HUDEP-2 (cell line): ENCODE measurements at regions not wholly inside any gene's neighbourhood (a gene's known extent, or its start where the extent isn't known, plus 50 kb on each side); places are given as distances from the start of the nearest gene placed in this dataset.
"Not testable (repeated sequence)": the region's sequence is repeated elsewhere in the genome, so short reads cannot be mapped to it uniquely, and the experiment has no call there.

Source experiments
- DNase-seq, 76 experiments: peaks; one replicate each; lab custom pipeline; 2025; ENCODE audit not compliant: unreplicated experiment in 76 of 76; lab: John Stamatoyannopoulos, UW

GRCh38 chr9:135269912-135270830 lies 182.7 kb downstream of the OLFM1 start:
- DNase-seq, result no peak

- no peak for DNase-seq
Observed at GRCh38 chr9:135271425-135271824, 184.0 kb downstream of the OLFM1 start.

- no peak for DNase-seq
Observed at GRCh38 chr9:135272608-135273007, 185.1 kb downstream of the OLFM1 start.

- DNase-seq, result no peak
Observed at GRCh38 chr9:135273008-135273407, 185.5 kb downstream of the OLFM1 start.

- no peak for DNase-seq
Observed at GRCh38 chr9:135275163-135275562, 187.7 kb downstream of the OLFM1 start.

- no peak for DNase-seq
Observed at GRCh38 chr9:135275571-135276289, 188.3 kb downstream of the OLFM1 start.

GRCh38 chr9:135277219-135278201 lies 190.0 kb downstream of the OLFM1 start:
- no peak for DNase-seq

- no peak for DNase-seq
Observed at GRCh38 chr9:135278586-135278985, 191.1 kb downstream of the OLFM1 start.

GRCh38 chr9:135279385-135279784 lies 191.9 kb downstream of the OLFM1 start:
- no peak for DNase-seq

GRCh38 chr9:135279834-135280393 lies 192.4 kb downstream of the OLFM1 start:
- no peak for DNase-seq

GRCh38 chr9:135280666-135281065 lies 193.2 kb downstream of the OLFM1 start:
- DNase-seq, result no peak

GRCh38 chr9:135281151-135281550 lies 193.7 kb downstream of the OLFM1 start:
- no peak for DNase-seq

GRCh38 chr9:135281791-135282737 lies 194.6 kb downstream of the OLFM1 start:
- DNase-seq, result peak in 7 of 76 experiments; percentile 1 to 18 (median 4)

- no peak for DNase-seq
Observed at GRCh38 chr9:135282808-135283207, 195.3 kb downstream of the OLFM1 start.

GRCh38 chr9:135283671-135284070 lies 195.9 kb upstream of the PPP1R26 start:
- no peak for DNase-seq

GRCh38 chr9:135284386-135285134 lies 195.0 kb upstream of the PPP1R26 start:
- no peak for DNase-seq

- DNase-seq, result not testable (repeated sequence)
Observed at GRCh38 chr9:135286187-135286925, 193.2 kb upstream of the PPP1R26 start.

GRCh38 chr9:135286961-135287360 lies 192.6 kb upstream of the PPP1R26 start:
- no peak for DNase-seq
